Iris pigment epithelial cell (primary cell): ENCODE measurements at regions not wholly inside any gene's neighbourhood (a gene's known extent, or its start where the extent isn't known, plus 50 kb on each side); places are given as distances from the start of the nearest gene placed in this dataset.
"Not testable (repeated sequence)": the region's sequence is repeated elsewhere in the genome, so short reads cannot be mapped to it uniquely, and the experiment has no call there.

Experiments used
- DNase-seq: peaks from one replicate; pipeline ENCODE4 v3.0.0-alpha.2; 2011; ENCODE audit warnings: low read depth

DNA sequence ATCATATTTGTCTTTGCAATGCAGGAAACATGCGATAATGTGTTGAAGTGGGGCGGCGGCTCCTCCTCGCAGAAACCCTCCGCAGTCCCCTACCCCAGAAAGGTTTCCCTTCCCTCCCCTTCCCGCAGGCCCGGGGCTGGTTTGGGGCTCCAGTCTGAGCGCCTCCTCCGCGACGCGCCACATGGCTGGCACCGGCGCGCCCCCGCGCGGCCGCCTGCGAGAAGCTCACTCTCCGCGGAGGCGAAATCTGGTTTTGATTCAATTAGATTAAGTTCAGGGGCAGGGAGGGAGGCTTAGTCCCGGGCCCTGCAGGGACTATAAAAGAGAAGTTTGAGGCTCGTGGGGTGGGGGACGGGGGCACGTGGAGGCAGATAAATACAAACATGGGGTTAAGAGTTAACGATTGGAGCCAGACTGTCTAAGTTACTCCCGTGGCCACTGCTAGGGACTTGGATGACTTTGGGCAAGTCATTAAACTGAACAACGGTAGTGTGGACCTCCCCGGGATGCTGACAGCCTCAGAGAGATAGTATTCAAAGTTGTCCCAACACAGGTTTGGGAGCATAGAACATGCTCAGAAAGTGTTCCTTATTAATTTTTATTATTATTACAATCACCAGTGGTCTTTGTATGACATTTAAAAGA is 69.4 kb downstream of the MSX2 start:
- peak; percentile 41 for DNase-seq

GRCh38 chr5:174793076-174793475 is 68.7 kb downstream of the MSX2 start:
- DNase-seq = no peak

DNA sequence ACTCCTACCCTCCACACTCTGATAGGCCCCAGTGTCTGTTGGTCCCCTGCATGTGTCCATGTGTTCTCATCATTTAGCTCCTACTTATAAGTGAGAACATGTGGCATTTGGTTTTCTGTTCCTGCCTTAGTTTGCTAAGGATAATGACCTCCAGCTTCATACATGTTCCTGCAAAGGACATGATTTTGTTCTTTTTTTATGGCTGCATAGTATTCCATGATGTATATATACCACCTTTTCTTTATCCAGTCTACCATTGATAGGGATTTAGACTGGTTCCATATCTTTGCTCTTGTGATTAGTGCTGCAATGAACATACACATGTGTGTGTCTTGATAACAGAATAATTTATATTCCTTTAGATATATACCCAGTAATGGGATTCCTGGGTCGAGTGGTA is 67.9 kb downstream of the MSX2 start:
- not testable (repeated sequence) for DNase-seq

DNA sequence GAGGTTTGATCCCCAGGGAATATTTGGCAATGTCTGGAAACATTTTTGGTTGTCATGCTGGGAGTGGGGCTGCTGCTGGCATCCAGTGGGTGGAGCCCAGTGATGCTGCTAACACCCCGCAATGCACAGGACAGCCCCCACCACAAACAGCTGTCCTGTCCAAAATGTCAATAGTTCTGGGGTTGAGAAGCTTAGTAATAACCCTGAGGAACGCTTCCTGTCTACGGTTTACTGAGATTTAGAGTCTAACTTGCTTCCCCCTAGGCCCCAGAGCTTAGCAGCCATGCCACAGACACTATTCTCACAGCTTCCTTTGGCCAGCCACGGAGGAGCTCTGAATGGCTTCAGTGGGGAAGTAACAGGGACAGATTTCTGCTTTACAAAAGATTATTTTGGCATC is 66.5 kb downstream of the MSX2 start:
- DNase-seq = no peak

GRCh38 chr5:174789596-174789995 is 65.2 kb downstream of the MSX2 start:
- no peak for DNase-seq

DNA sequence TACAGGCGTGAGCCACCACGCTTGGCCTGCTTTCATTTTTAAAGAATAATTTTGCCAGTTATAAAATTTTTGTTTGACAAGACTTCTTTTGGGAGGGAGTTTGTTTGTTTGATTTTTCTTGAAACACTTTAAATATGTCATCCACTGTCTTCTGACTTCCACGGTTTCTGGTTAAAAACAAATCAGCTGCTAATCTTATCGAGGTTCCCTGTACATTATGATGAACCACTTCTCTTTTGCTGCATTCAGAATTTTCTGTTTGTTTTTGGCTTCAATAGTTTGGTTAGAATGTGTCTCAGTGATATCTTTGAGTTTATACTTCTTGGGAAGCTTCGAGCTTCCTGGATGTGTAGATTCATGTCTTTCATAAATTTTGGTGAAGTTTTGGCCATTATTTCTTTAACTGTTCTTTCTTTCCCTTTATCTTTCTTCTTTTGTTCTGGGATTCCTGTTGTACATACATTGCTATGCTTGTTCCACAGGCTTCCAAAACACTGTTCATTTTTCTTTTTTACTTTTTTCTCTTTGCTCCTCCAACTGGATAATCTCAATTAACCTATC is 60.8 kb downstream of the MSX2 start:
- DNase-seq = no peak
